HuH-7 (cell line): ENCODE measurements at regions not wholly inside any gene's neighbourhood (a gene's known extent, or its start where the extent isn't known, plus 50 kb on each side); places are given as distances from the start of the nearest gene placed in this dataset.

Source experiments
- DNase-seq: peaks from one replicate; pipeline ENCODE4 v3.0.0; 2011; ENCODE audit warnings: low spot score

DNA sequence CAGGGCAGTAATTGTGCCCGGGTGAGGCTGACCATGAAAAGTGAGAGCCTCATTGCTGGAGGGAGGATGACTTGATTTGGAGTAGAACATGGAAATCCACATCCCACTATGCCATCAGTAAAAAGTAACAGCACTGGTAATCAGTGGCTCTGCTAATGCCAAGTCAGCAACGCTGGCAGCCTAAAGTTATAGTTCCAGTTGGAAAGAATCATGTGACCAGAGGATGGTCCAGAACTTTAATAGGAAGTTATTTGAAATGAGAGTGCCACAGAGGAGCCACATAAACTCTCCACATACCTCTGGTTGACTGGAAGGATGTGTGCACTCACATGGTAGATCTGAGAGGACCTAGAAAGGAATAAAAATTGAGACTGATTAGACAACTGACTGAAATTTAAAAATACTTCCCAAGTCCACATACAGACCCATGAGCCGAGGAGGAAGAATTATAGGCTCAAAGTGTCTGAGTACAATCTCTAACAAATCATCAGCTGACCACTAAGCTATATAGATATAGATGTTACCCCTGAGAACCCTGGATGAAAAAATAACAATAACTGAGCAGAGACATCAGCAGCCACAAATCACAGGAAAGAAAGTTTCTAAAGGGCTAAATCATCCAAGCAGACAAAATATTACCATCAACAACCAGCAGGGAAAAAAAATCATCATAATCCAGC, 346.8 kb downstream of the STK39 start:
- DNase-seq, result no peak

DNA sequence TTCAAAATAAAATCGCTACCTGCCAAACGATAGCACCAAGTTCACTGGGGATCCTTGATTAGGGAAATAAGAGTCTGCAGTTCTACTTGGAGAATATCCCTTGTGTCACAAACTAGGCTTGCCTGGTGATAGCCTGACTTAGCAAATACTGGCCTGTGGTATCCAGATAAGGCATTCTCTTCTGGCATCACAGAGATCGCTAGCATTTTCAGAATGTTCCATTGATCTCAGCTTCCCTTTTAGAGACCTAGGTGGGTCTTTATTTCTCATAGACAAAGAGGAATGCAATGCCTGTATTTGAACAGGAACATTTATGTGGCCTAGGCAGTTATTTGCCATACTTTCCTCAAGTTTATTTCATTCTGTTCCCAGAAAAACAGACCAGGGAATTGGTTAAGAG, 349.1 kb downstream of the STK39 start:
- no peak for DNase-seq

DNA sequence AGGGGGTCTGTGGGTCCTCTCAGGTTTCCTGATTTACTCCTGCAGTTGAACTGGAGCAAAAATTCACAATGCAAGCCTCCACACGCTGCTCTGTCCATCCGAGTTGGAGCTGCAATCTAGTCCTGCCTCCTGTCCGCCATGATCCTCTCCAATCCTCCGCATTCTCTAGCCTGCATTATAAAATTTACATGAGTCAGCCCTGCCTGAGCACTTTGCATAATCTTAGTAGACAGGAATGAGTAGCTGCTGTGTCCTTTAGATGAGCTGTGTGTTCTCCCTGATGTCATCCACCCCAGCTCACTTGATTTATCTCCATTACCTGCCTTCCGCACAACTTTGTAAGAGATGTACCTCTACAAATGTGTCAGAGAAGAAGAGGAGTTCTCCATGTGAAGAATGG, 355.6 kb downstream of the STK39 start:
- DNase-seq, result no peak

- no peak for DNase-seq
These were observed 356.7 kb downstream of the STK39 start for GRCh38 chr2:167890739-167891138.

DNA sequence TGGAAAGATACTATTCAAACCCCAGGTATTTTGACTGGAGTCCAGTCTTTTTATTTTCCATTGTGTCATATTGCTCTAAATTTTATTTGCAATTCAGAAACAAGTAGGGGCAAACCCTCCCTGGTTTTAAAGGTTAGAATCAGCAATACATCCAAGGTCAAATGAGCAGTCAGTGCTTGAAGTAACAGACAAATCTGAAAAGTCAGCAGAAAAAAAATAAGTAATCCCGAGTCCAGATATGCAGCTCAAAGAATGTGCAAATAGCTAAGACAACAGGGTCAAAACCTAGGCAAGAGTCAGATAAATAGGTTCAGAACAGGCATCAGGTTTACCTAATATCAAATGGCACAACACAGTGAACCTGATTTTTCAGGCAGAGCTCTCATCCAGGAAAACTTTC, 367.0 kb downstream of the STK39 start:
- no peak for DNase-seq

DNA sequence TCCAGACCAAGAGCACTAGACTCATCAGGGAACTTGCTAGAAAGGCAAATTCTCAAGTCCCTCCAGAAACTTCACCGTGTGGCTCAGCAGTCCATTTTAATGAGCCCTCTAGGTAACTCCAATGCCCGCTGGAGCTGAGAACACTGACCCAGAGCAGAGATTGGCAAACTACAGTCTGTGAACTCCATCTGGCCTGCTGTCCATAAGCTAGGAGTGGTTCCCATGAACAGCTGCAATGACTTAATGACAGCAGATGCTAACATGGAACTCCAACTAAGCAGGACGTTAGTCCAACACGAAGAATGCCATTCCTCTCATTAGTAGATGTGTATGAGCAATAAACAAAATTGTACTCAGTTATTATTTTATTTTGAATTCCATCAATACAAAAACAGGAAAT, 371.9 kb downstream of the STK39 start:
- DNase-seq, result no peak

- DNase-seq, result no peak
These were observed 372.6 kb downstream of the STK39 start for GRCh38 chr2:167874812-167875211.

DNA sequence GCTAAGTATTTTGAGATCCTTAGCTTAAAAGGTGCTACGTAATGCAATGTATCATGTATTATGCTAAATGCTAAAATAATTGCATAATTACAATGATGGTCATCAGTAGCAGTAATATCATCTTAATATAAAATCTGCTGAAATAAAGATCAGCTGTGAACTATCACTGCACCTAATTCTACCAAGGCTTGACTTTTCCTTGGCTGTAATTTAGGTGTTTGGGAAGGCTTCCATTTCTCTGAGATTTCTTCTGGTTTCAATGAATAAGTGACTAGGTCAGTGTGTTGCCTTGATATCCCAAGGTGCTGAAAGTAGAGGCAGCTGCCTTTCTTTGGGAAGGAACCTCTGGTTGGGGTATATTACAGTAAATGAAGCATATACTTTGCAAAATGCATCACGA, 376.1 kb downstream of the STK39 start:
- no peak for DNase-seq

GRCh38 chr2:167869200-167869599, 378.2 kb downstream of the STK39 start:
- DNase-seq, result no peak

GRCh38 chr2:167863377-167863776, 384.0 kb downstream of the STK39 start:
- DNase-seq, result no peak

DNA sequence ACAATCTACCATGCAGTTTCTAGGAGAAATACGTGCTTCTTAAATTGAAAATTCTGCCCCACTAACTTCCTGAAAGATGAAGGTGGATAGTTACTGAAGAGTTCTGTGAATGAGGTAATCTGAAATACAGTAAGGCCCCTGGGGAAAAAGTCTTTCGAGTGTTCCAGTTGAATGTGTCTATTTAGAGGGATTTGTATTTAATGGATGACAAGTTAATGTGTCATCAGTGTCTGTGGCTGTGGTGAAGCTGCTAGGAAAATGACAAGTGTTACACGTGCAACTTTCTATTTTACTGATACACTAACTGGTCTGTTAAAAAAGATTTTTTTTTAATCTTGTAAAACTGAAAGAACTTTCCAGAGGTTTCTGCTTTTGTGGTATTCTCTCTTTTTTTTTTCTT, 384.6 kb downstream of the STK39 start:
- no peak for DNase-seq

GRCh38 chr2:167862296-167862695, 385.1 kb downstream of the STK39 start:
- no peak for DNase-seq

DNA sequence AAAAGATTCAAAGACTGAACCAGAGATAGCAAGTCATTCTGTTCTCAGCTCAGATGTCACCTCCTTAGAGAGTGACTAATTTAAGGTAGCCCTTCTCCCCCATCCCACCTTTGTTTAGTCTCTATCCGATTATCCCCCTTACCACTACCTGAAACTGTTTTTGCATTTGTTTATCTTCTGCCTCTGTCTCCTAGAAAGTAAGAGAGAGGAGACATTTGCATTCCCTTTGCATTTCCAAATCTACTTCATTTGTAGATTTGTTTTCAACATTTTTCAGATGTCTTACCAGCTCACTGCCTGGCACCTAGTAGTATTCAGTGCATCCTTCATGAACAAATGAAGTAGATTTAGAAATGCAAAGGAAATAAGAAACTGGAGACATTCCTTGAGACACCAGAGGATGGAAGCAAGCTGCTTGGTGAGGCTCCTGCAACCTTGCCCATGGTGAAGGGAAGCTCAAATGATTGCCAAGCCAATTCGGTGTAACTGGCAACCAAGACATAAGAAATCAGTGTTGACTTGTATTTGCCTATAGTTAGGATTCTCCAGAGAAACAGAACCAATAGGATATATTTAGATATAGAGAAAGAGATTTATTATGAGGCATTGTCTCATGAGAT, 385.7 kb downstream of the STK39 start:
- DNase-seq, result no peak

- no peak for DNase-seq
These were observed 387.3 kb downstream of the STK39 start for GRCh38 chr2:167860082-167860481.

DNA sequence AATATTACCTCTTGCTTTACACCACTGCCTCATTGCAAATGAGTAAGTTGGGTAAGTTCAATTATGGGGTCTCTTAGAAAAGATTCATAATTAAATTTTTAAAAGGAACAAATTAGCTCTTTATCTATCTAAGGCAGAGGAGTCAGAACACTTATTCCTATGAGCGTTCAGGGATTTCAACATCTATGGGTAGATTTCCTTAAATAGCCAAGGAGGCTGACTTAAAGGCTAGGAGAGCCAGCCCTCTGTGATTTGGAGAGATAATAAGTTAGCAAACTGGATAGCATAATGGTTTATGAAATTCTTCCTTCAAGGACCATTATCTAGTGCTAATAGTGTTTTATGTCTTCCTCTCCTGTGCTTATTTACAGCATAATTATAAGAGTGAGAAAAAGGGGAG, 387.7 kb downstream of the STK39 start:
- no peak for DNase-seq

DNA sequence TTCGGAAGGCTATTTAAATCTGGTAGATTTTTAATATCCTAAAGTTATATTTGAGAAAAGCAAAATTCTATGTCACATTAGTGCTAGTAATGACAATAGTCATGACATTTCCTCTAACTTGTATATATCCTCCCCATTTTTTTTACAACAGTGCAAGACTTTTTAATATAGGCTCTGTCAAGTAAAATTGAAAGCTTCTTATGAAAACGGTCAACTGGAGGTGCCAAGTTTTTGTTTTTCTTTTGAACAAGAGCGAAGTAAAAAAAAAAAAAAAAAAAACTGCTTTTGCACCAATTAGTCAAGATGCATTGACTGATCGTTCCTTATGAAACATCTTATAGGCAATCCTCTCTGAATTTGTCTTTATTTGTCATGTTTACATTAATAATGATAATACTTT, 389.3 kb downstream of the STK39 start:
- DNase-seq, result no peak

GRCh38 chr2:167857416-167857815, 390.0 kb downstream of the STK39 start:
- DNase-seq, result no peak

DNA sequence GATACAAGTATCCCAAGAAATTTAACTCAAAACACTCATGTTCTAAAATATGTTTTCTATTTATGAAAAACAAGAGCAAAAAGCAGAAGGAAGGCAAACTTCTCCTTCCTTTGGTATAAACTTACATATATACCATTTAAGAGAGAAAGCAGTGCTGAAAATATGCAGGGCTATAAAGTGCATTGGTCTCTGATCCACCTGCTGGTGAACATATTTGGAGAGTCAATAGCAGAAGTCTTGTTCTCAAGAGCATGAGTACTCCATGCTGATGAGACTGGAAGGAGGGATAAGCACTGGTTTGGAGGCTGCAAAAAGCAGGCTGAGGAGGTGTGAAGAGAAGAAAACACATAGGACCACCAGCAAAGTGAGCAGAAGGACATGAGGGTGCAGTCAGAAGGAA, 391.2 kb downstream of the STK39 start:
- no peak for DNase-seq

- no peak for DNase-seq
These were observed 392.2 kb downstream of the STK39 start for GRCh38 chr2:167855211-167855610.

- no peak for DNase-seq
These were observed 393.7 kb downstream of the STK39 start for GRCh38 chr2:167853717-167854116.

GRCh38 chr2:167851876-167852275, 395.5 kb downstream of the STK39 start:
- DNase-seq, result no peak

- no peak for DNase-seq
These were observed 396.0 kb downstream of the STK39 start for GRCh38 chr2:167851323-167851860.

- DNase-seq, result no peak
These were observed 402.5 kb downstream of the STK39 start for GRCh38 chr2:167844714-167845530.
